Kidney (tissue), 13 donors: ENCODE measurements at regions not wholly inside any gene's neighbourhood (a gene's known extent, or its start where the extent isn't known, plus 50 kb on each side); places are given as distances from the start of the nearest gene placed in this dataset.

Experiments used
- DNase-seq, 5 donors: peaks; one replicate each; pipeline ENCODE4 v3.0.0-alpha.2; 2013 to 2020
- FAIRE-seq: peaks from 2 replicates; lab custom pipeline; 2012; peaks lifted over from hg19 to GRCh38; lab: Jason Lieb, UNC
- H3K27ac ChIP-seq, 2 donors: one replicate each; pipeline ENCODE4 v1.7.0; 2013; ENCODE audit warnings: low read depth in 2 of 2, low read length in 2 of 2, inconsistent platforms in 1 of 2
- H3K27me3 ChIP-seq: one replicate; pipeline ENCODE4 v1.7.1; 2013; ENCODE audit warnings: low read length, inconsistent platforms; ENCODE audit not compliant: control insufficient read depth, insufficient read depth
- H3K36me3 ChIP-seq, 3 donors: one replicate each; pipeline versions ENCODE4 v1.7.0 to v1.7.1; 2013; ENCODE audit warnings: low read length in 3 of 3, control low read depth in 1 of 3, inconsistent platforms in 1 of 3; ENCODE audit not compliant: insufficient read depth in 3 of 3, control insufficient read depth in 2 of 3
- H3K4me1 ChIP-seq, 3 donors: one replicate each; pipeline versions ENCODE4 v1.7.0 to v1.7.1; 2013; ENCODE audit warnings: low read length in 3 of 3, inconsistent platforms in 1 of 3, low read depth in 1 of 3; ENCODE audit not compliant: control insufficient read depth in 2 of 3, insufficient read depth in 2 of 3
- H3K4me3 ChIP-seq, 3 donors: one replicate each; pipeline versions ENCODE4 v1.7.0 to v1.8.1; 2013; ENCODE audit warnings: low read length in 3 of 3, control low read depth in 1 of 3, inconsistent platforms in 1 of 3
- H3K9ac ChIP-seq, 3 donors: one replicate each; pipeline versions ENCODE4 v1.7.0 to v1.7.1; 2013; ENCODE audit warnings: low read length in 3 of 3, control low read depth in 1 of 3, inconsistent platforms in 1 of 3
- H3K9me3 ChIP-seq, 3 donors: one replicate each; pipeline versions ENCODE4 v1.7.0 to v1.7.1; 2013; ENCODE audit warnings: low read length in 3 of 3, control low read depth in 1 of 3, inconsistent platforms in 1 of 3; ENCODE audit not compliant: control insufficient read depth in 2 of 3, insufficient read depth in 1 of 3
- CTCF ChIP-seq: IDR thresholded peaks from 3 replicates; pipeline ENCODE4 v1.5.1; 2012; ENCODE audit warnings: mild to moderate bottlenecking, moderate library complexity, borderline replicate concordance; ENCODE audit not compliant: insufficient read depth; ENCODE audit errors: extremely low read depth
- intact Hi-C: fragments of 100-400 bp; cut with DNase I; formaldehyde crosslinking; loops from one replicate; pipeline ENCODE4 v1.11.1; 2022
- donor health status: control.
- donor health status: control.
- donor health status: control.
- donor health status: control.
- donor health status: control.
- donor health status: DM: yes; HTN: yes; CAD: no.
- donor health status: Normal renal cell carcinoma (clear cell type).

GRCh38 chr1:227449051-227449450 is 114.3 kb upstream of the ZNF678 start:
- Histone ChIP-seq H3K4me3 (no peak overlapping the region), H3K27ac (no peak overlapping the region), H3K9ac (no peak overlapping the region), H3K36me3 (no peaks in the 10 kb centered on the region), H3K9me3 (no peaks in the 10 kb centered on the region), H3K4me1 (no peaks in the 10 kb centered on the region), H3K27me3 (no peaks in the 10 kb centered on the region)
- TF ChIP-seq CTCF, result peak; percentile 10
- intact Hi-C loops, result no loop called here
- DNase-seq (peak in 1 of 5 donors; percentile 18), FAIRE-seq (no peak)

- FAIRE-seq (no peak), DNase-seq (peak; percentile 53 to 92 (median 62))
- H3K27me3 ChIP-seq, result no peaks in the 10 kb centered on the region
- no peaks in the 10 kb centered on the region for H3K4me1 ChIP-seq
- peak overlapping the region in 1 of 3 donors; percentile 33 for H3K4me3 ChIP-seq
- peak; percentile 46 for TF ChIP-seq CTCF
- H3K9me3 ChIP-seq, result no peaks in the 10 kb centered on the region
- no peak overlapping the region for H3K9ac ChIP-seq
- H3K36me3 ChIP-seq, result no peaks in the 10 kb centered on the region
- H3K27ac ChIP-seq, result no peak overlapping the region
- intact Hi-C loops, result no loop called here
Measured at GRCh38 chr1:227447531-227447990, 115.8 kb upstream of the ZNF678 start.

GRCh38 chr1:227445746-227446145 is 117.6 kb upstream of the ZNF678 start:
- no peaks in the 10 kb centered on the region for H3K4me1 ChIP-seq
- intact Hi-C loops, result no loop called here
- no peak overlapping the region for H3K9ac ChIP-seq
- DNase-seq (no peak), FAIRE-seq (no peak)
- TF ChIP-seq CTCF, result no peak
- no peak overlapping the region for H3K27ac ChIP-seq
- H3K4me3 ChIP-seq, result no peak overlapping the region
- H3K27me3 ChIP-seq, result no peaks in the 10 kb centered on the region
- H3K9me3 ChIP-seq, result no peaks in the 10 kb centered on the region
- H3K36me3 ChIP-seq, result no peaks in the 10 kb centered on the region

GRCh38 chr1:227445092-227445674 is 118.2 kb upstream of the ZNF678 start:
- Histone ChIP-seq H3K36me3 (no peaks in the 10 kb centered on the region), H3K9ac (no peak overlapping the region), H3K9me3 (no peaks in the 10 kb centered on the region), H3K4me1 (no peaks in the 10 kb centered on the region), H3K4me3 (no peak overlapping the region), H3K27me3 (no peaks in the 10 kb centered on the region), H3K27ac (no peak overlapping the region)
- no peak for TF ChIP-seq CTCF
- DNase-seq (no peak), FAIRE-seq (no peak)
- intact Hi-C loops, result no loop called here
